H54 (cell line): ENCODE measurements at regions not wholly inside any gene's neighbourhood (a gene's known extent, or its start where the extent isn't known, plus 50 kb on each side); places are given as distances from the start of the nearest gene placed in this dataset.

Source experiments
- DNase-seq: peaks from one replicate; pipeline ENCODE4 v3.0.0; 2011; ENCODE audit warnings: low spot score, mixed read lengths; ENCODE audit not compliant: insufficient read length
- FAIRE-seq: peaks from 3 replicates; lab custom pipeline; 2011; peaks lifted over from hg19 to GRCh38; lab: Jason Lieb, UNC
- POLR2A ChIP-seq: IDR thresholded peaks from 2 replicates; pipeline ENCODE4 v1.6.1; 2011; ENCODE audit warnings: low read depth, mild to moderate bottlenecking, low read length

DNA sequence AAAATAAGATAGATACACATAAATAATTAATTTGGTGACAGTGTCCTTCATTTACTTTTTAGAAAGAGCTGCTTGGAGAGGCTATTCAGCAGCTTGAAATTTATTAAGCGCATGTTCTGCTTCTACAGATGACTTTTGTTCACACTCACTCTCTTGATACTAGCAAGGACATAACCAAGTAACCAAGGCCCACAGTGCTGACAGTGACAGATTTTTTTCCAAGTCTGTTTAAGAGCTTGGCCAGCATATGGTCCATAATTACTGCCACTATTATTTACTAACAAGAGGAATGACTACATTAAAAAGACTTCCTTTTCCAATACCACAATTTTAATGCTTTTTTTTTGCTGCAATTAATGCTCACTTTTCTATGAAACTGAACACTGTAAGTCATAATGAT is 673.7 kb upstream of the MIR17HG start:
- no peak for TF ChIP-seq POLR2A
- FAIRE-seq, result no peak
- no peak for DNase-seq

GRCh38 chr13:90675129-90675528 is 672.4 kb upstream of the MIR17HG start:
- FAIRE-seq, result no peak
- no peak for TF ChIP-seq POLR2A

DNA sequence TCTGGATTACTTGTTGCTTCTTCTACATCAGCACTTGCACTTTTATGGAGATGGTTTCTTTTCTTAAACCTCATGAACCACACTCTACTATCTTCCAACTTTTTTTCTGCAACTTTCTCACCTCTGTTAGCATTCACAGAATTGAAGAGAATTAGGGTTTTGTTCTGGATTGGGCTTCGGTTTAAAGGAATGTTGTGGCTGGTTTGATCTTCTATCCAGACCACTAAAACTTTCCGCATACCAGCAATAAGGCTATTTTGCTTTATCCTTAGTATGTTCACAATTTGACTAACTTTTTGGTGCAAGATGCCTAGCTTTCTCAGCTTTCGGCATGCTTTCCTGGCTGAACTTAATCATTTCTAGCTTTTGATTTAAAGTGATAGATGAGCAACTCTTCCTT is 666.7 kb upstream of the MIR17HG start:
- FAIRE-seq (no peak), DNase-seq (no peak)
- no peak for TF ChIP-seq POLR2A

More at GRCh38 chr13:90675129-90675528, 672.4 kb upstream of the MIR17HG start:
- DNase-seq, result no peak

- DNase-seq (no peak), FAIRE-seq (peak; percentile 11)
- TF ChIP-seq POLR2A, result no peak
These were observed 663.8 kb upstream of the MIR17HG start for GRCh38 chr13:90683711-90684131.

DNA sequence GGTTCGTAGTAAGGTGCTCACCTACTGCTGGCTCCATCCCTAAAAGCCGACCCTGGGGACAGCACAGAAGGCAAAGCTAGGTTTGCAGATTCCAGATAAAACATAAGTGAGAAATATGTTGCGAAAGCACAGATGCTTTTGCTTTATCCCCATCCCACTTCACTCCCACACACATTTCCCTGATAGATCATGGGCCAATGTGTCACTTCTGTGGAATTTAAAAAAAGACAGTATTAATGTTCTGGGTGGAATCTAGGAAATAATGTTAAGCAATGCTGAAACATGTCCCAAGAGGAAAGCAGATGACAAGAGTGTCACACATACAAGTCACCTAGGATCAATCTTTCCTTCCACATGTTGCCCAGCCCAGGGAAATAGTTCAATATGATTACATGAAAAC is 661.0 kb upstream of the MIR17HG start:
- TF ChIP-seq POLR2A, result no peak
- DNase-seq (no peak), FAIRE-seq (peak; percentile 55)

- DNase-seq, result no peak
- FAIRE-seq, result no peak
- TF ChIP-seq POLR2A, result no peak
These were observed 658.4 kb upstream of the MIR17HG start for GRCh38 chr13:90689111-90689510.

DNA sequence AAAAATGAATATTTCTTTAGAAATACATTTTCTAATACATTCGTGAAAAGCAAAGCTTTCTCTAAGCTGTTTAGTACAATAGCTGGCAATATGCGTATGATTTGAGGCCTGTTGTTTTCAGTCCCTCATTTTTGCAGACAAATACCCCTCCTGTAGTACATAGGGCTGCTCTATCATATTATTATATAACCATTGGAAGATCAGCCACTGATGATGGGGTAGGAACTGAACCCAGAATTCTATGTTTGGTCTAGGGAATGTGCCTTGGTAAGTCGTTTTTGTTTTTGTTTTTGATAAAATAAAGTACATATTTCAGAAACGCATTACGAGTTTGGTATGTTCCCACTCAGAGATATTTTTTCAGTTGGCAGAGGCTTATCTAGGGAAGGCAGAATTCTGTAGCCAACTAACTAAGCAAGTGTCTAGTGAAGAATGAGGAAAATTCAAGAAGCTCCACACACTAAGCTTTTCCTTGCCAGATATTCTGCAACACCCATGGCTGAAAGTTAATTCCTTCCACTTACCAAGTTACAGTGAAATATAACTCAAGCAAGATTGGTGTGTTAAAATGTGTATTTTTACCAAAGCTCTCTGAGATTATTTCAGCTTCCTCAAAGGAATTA is 656.9 kb upstream of the MIR17HG start:
- DNase-seq (no peak), FAIRE-seq (peak; percentile 75)
- TF ChIP-seq POLR2A, result no peak

GRCh38 chr13:90696254-90696653 is 651.2 kb upstream of the MIR17HG start:
- TF ChIP-seq POLR2A, result no peak
- DNase-seq, result peak; percentile 7
- FAIRE-seq, result peak; percentile 95

GRCh38 chr13:90696656-90697055 is 650.8 kb upstream of the MIR17HG start:
- TF ChIP-seq POLR2A, result no peak
- no peak for FAIRE-seq
- DNase-seq, result no peak

GRCh38 chr13:90700340-90700739 is 647.1 kb upstream of the MIR17HG start:
- FAIRE-seq (no peak), DNase-seq (no peak)
- TF ChIP-seq POLR2A, result no peak

- no peak for FAIRE-seq
- no peak for DNase-seq
- no peak for TF ChIP-seq POLR2A
These were observed 646.2 kb upstream of the MIR17HG start for GRCh38 chr13:90701264-90701663.

DNA sequence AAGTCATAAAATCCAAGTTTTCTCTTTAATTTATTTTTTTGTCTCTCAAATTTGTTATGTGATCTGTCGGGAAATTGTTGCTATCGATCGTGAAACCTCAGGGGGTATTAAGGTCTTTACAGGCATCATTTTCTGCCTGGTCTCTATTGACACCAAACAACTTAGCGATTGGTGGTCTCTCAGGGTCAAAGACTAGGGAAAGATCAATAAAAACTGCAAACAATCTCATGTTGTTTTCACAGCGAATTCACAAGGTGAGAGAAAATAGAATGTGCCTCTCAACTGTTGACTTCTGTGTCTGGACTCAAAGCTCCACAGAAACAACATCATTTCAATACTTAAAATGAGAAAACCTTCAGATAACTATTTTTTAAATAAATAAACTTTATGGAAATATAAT is 645.4 kb upstream of the MIR17HG start:
- DNase-seq, result no peak
- TF ChIP-seq POLR2A, result no peak
- FAIRE-seq, result no peak

DNA sequence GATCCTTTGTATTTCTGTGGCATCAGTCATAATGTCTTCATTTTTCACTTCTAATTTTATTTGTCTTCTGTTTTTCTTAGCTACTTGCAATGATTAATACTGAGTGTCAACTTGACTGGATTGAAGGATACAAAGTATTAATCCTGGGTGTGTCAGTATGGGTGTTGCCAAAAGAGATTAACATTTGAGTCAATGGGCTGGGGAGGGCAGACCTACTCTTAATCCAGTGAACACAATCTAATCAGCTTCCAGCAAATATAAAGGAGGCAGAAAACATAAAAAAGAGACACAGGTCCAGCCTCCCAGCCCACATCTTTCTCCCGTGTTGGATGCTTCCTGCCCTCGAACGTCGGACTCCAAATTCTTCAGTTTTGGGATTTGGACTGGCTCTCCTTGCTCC is 640.9 kb upstream of the MIR17HG start:
- DNase-seq (no peak), FAIRE-seq (no peak)
- no peak for TF ChIP-seq POLR2A

GRCh38 chr13:90708128-90708527 is 639.4 kb upstream of the MIR17HG start:
- no peak for TF ChIP-seq POLR2A
- FAIRE-seq, result peak; percentile 27

DNA sequence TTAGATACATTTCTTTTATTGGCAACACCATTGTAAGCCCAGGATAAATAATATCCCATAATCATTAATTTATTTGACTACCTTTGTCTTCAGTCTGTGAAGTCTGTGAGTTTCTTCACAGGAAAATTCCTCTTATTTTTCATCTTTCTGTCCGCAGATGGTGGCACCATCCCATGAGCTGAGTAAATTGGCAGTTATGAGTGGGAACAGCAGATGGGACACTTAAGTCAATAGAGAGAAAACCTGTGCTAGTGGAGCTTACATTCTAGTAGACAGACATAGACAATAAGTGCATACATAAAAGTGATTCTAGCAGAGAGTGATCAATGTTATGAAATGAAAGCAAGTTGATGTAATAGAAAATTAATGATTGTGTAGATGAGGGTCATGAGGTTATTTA is 638.2 kb upstream of the MIR17HG start:
- FAIRE-seq, result no peak
- no peak for DNase-seq
- TF ChIP-seq POLR2A, result no peak

More at GRCh38 chr13:90708128-90708527, 639.4 kb upstream of the MIR17HG start:
- no peak for DNase-seq

DNA sequence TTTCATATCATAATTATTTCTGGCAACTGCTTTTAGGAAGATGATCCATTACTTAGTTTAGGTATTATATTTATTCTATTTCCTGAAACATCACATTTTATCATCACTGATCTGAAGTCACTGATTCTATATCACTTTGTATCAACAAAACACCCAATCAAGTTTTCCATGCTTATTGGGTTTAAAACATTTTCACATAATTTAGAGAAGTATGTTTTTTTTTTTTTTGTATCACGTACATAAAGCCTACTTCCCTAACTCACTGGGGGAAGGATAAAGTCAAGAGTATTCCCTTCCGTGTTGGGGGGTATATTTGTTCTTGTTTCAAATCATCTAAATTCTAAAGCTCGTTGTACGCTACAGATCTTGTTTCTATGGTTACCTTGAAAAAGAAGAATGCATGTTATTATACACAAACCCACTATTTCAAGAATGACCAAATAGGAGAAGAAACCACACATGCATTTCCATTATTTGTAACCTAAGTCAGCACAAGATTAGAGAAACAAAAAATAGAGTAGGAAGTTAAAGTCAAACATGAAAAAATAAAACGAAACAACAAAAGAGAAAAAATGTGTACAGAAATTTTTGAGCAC is 637.2 kb upstream of the MIR17HG start:
- FAIRE-seq (no peak), DNase-seq (no peak)
- no peak for TF ChIP-seq POLR2A
